Ureter (tissue), 1 donor: ENCODE measurements at regions not wholly inside any gene's neighbourhood (a gene's known extent, or its start where the extent isn't known, plus 50 kb on each side); places are given as distances from the start of the nearest gene placed in this dataset.
"Not testable (repeated sequence)": the region's sequence is repeated elsewhere in the genome, so short reads cannot be mapped to it uniquely, and the experiment has no call there.

Experiments
- DNase-seq: peaks from one replicate; pipeline ENCODE4 v3.0.0-alpha.2; 2020; ENCODE audit warnings: low spot score
- donor health status: DM: yes; HTN: yes; CAD: no.

DNA sequence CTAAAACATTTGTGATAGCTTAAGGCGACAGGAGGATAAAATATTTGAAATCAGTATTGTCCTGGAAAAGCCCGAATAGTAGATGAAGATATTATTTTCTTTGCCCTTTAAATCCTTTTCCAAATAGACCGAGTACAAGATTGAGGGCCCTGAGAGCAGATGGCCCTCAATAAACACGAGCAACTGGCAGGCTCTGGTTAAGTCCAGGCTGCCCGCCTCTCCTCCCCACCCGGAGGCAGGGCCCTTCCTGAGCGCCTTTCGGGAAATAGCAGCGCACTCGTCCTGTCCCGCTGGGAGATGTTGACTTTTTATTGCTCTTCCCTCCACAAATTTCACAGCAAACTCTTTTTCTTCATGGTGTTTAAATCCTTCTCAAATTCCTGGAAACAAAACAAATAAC lies 50.8 kb upstream of the MAX start:
- no peak for DNase-seq

- no peak for DNase-seq
Observed at GRCh38 chr14:65156568-65157366, 54.5 kb upstream of the MAX start.

GRCh38 chr14:65159281-65160062 lies 57.2 kb upstream of the MAX start:
- DNase-seq: no peak

DNA sequence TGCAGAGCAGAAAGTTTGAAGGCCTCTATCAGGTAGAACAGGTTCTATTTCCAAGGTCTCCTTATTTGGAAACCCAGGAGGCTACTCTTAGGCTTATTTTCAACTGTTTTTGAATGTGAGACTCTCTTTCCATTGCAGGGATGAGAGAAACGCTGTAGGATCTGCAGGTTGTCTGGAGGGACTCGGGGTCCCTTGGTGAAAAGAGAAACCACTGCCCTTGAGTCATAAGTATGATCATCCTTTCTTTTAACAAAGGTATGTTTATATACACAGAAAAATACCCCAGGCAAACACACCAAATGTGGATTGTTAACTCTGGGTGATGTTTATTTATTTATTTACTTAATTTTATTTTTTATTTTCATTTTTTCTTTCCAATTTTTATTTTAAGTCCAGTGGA lies 57.8 kb upstream of the MAX start:
- DNase-seq: no peak

DNA sequence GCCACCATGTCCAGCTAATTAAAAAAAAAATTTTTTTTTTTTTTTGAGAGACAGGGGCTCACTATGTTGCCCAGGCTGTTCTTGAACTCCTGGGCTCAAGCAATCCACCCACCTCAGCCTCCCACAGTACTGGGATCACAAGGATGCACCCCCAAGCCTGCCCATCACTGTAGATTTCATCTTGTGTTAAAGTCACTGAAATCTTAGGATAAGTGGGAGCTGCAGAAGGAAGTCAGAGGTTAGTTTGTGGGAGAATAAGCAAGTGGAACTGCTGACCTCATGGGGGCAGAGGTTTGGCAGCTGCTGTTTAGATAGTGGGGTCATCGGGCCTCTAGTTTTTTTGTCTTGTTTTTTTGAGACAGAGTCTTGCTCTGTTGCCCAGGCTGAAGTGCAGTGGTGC lies 59.7 kb upstream of the MAX start:
- no peak for DNase-seq

- DNase-seq: no peak
Observed at GRCh38 chr14:65164068-65164824, 61.9 kb upstream of the MAX start.

DNA sequence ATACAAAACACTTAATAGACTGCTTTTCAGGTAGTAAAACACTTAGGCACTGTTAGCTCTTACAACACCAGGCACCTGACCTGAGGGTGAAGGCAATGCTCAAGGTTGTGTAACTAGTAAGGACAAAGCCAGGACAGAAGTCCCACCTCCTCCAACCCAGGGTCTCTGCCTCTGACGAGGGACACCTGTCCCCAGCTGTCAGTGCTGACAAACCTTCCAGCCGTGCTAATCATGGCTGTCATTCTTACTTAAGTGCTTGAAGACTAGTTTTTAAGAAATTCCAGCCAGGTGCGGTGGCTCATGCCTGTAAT lies 62.5 kb upstream of the MAX start:
- no peak for DNase-seq

GRCh38 chr14:65167072-65167645 lies 64.8 kb upstream of the MAX start:
- DNase-seq: no peak

DNA sequence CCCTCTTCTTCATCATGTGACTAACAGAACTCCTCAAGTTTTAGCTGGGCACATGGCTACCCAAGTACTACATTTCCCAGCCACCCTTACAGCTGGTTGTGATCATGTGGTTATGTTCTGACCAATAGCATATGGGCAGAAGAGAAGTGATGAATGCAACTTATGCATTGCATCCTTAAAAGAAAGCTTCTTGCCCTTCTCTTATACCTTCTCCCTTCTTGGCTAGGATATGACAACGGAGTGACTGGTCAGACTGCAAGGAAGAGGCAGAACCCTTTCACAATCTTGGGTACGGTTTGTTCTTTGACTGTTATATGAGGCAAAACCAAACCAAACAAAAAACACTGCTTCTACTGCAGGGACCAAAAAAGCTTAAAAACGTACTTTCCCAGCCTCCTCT lies 66.5 kb upstream of the MAX start:
- no peak for DNase-seq

- no peak for DNase-seq
Observed at GRCh38 chr14:65169351-65169750, 67.0 kb upstream of the MAX start.

GRCh38 chr14:65170318-65170717 lies 68.0 kb upstream of the MAX start:
- no peak for DNase-seq

- no peak for DNase-seq
Observed at GRCh38 chr14:65170768-65171507, 68.6 kb upstream of the MAX start.

GRCh38 chr14:65173973-65174693 lies 71.8 kb upstream of the MAX start:
- DNase-seq: no peak

- DNase-seq: no peak
Observed at GRCh38 chr14:65174783-65175182, 72.5 kb upstream of the MAX start.

DNA sequence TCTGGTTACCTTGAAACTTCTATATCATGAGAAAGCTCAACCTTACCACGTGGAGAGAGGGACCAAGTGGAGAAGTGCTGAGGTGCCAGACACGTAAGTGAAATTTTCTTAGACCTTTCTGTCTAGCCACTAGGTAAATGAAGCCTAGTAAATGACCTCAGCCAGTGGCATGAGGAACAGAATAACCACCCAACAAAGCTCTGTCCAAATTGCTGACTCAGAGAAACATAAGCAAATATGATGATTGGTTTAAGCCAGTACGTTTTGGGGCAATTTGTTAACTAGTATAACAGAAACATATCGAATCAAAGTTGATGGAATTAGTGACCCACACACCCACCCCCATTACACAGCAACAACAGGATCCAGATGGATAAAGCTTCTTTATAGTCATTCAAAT lies 75.2 kb upstream of the MAX start:
- no peak for DNase-seq

- not testable (repeated sequence) for DNase-seq
Observed at GRCh38 chr14:65179231-65179630, 76.9 kb upstream of the MAX start.

GRCh38 chr14:65179918-65180724 lies 77.8 kb upstream of the MAX start:
- no peak for DNase-seq

DNA sequence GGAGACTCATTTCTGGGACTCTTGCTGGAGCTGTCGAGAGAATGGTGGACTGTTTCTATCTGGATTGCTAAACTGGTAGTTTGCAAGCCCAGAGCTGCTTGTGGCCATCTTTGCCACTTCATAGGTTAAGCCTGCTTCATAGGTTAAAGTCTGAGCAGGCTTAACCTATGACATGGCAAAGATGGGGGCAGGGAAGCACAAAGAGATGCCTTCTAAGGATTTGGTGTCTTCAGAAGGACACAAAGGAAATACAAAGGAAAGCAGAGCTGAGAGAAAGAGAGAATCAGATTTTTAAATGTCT lies 78.4 kb upstream of the MAX start:
- DNase-seq: no peak

DNA sequence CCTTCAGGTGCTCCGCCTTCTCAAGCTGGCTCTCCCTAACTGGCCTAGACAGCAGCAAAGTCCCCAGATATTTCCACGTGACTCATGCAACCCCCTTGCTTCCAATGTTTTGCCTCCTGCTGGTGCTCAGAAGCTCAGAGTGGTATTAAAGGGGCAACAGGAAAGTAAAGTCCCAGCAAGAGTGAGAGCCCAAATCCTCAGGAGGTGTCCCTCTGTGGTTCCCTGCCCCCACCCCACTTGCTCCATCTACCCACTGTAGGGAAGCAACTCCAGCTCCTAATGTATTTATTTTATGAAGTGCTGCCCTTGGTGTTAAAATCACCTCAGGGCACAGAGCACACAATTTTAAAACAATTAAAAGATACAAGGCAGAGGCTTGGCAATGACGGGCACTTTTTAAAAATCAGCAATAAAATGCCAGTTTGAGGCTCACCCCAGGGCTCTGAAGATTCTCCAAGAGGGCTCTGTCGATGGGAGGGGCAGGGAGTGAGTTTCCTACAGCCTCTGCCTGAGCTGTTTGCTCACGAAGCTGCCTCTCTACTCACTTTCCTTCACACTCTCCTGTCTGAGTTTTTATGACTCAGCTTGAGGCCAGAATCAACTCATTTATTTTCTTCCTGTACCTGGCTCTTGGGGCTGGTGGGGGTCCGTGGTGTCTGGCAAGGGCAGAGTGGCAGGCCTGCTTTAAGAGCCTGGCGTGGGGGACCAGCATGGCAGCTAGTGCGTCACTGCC lies 81.9 kb upstream of the MAX start:
- no peak for DNase-seq

DNA sequence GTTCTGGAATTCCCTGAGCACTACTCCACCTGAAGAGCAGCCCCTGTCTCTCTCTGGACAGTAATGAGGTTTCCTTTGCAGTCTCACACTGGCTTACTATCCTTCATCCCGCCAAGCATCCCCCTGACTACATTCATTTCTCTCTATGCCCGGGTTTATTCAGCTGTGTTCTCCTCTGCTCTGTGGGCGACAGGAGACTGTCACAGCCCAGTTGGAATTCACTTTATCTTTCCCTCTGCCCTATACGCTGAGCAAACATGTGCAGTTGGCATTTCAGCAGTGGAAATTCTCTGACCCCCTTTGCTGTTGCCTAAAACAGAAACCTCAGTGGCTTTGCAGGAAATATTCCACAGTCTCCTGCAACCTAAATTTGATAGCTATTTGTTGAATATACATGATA lies 83.5 kb upstream of the MAX start:
- DNase-seq: no peak
